DMS79 (cell line): ENCODE measurements at regions not wholly inside any gene's neighbourhood (a gene's known extent, or its start where the extent isn't known, plus 50 kb on each side); places are given as distances from the start of the nearest gene placed in this dataset.

ENCODE experiments used
- DNase-seq: peaks from one replicate; lab custom pipeline; 2025; lab: John Stamatoyannopoulos, UW

DNA sequence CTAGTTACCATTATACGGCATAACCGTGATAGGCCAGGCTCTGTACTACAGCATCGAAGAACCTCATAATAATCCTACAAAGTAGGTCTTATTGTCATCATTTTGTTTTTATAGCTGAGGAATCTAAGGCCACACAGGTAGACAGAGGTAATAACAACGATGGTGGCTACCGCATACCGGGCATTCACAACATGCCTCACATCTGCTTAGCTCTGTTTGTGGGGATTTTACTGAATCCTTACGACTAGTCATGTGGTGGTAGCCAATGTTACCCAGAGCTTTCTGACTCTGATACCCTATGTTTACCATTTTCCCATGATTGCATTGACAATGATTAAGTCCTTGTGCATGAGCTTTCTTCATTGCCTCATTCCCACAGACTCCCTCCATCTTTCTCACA, 269.4 kb downstream of the TCF7L2 start:
- no peak for DNase-seq

DNA sequence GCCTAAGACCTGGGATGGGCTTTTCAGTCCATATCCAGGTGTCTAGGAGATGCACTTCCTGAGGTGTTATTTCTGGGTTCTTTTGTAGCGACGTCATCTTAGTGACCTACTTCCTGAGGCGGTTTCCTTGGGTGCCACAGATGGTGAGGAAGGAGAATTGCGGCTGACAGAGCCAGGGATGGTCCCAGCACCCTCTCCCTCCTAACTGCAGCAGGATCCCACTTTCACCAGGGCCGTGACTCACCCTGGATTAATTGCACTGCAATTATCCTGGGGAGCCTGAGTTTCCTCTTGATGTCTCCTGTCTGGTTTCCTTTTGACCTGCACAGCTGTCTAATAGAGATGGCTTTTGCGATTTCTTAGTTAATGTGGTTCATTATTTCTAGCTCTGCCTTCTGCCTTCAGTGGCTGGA, 271.7 kb downstream of the TCF7L2 start:
- no peak for DNase-seq

DNA sequence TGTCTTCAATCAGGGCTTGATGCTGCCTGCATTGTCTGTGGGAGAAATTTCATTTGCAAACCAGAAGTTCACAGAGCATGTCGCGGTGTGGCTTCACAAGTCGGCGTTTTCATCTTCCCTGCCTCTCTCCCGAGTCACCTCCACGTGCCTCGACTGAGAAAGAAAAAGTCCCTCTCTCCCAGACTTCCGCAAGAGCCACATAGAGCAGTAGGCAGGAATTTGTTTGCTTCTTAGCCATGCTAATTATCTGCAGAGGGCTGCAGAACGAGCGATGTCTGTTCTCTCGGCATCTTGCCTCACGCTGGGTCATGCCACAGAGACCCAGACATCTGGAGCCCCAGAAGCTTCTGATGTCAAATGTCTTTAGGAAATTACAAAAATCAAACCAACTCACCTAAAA, 272.2 kb downstream of the TCF7L2 start:
- DNase-seq, result no peak

DNA sequence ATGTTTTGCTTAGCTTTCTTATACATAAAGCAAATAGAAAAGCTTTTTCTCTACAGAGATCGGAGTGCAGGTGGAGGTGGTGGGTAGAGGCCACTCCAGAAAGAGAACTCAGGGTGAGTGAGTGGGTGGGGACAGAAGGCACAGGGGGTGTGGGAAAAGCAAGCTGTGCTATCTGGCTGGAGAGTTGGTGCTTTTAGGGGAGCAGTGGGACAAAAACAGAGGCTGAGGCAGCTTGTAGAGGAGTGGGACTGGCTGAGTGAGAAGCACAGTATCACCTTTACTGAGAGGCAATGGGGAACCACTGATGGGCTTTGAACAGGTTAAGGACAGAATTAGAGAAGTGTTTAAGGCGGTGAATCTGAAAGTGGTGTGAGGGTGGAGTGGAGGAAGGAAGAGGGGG, 275.3 kb downstream of the TCF7L2 start:
- DNase-seq, result no peak

DNA sequence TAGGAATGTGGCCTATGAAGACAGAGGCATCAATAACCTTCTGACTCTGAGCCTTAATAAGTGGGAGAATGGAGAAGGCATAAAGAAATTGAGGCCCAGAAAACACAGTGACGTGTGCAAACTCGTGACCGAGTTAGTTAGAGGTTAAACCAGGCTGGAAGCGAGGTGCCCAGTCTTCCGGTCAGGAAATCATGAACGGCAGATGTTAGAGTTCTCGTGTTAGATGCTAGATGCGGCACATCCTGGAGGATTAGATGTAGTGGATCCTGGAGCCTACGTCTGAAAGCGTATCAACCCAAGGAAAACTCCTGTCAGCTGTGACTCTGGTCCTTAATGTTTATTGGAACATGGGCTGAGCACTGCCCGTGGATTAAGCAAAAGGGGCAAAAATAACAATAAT, 275.9 kb downstream of the TCF7L2 start:
- no peak for DNase-seq

DNA sequence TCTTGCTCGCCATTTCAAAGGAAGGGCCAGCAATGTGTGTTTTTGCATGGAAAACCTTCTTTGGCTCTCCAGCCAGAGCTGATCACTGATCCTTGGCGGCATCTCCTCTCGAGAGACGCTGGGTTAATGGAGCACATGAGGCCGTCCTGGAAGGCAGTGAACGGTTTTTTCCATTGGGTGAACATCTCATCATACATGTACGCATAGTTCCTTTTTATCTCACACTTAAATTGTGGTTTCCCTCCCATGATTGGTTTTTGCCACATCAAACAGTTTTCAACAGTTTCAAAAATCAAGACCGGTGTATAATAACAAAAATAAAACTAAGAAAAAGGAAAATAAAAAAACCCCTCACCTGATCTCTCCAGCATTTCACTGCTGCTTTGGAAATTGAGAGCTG, 276.4 kb downstream of the TCF7L2 start:
- DNase-seq, result no peak

DNA sequence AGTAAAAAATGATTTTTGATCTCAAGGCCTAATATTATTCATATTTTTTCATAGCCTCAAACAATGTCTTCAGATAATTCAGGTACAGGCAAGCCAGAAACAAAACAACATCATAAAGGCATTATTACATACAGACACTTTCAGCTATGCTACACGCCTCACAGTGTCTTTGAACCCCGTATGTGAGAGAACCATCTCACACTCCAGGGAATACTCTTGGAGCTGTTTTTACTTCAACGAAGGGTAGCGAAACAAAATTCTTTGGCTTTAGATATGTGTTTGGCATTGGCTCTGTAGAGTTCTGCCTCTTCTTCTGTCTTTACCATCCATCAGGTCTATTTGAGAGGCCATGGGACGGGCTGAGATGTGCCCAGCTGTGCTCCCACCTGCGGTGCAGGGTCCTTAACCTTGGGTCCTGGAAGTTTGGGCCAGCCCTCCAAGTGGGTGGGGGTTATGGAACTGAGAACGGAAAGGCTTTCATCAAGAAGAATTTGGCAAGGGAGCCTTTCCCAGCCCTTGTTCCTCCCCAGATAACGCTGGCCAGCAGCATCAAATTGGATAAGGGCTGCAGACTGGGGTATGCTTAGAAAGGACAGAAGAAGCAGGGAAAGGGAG, 276.9 kb downstream of the TCF7L2 start:
- DNase-seq, result no peak

DNA sequence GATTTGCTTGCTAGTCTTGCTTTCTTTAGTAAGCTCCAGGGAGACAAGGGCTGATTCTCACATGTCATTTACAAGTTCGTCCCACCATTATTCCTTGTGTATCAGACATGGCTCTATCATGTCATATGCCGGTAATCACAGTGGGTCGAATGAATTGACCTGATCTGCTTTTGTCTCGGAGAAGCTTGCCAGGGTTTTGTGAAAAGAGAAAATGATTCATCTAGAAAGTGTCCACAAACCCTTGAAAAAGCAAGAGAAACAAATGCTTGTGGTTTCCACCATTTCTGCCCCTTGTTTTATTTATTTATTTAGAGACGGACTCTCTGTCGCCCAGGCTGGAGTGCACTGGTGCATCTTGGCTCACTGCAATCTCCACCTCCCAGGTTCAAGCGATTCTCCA, 278.5 kb downstream of the TCF7L2 start:
- no peak for DNase-seq

DNA sequence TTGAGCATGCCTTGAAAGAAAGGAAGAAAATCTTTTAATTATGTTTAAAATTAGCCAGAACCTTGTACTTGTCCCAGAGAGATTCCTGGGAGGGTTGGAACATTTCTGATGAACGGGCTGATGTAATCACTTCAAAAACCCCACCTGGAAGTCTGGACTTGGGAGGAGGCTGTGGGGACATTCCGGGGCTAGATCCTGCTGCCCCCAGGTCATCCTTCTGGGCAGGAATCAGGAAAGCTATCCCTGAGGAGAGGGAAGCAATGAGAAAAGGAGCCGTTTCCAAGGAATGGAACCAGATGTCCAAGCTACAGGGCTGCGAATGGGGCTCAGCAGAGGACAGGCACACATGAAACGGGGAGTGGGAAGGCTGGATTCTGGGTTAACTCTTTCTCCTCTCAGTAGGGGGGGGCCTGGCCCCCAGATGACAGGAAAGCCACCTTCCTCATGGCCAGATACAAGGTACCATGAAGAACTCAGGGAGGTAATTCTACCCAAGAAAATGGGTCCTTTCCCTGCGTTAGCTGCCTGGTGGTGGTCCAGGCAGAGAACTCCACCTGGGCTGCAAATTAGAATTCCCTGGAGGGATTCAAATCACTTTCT, 280.1 kb downstream of the TCF7L2 start:
- DNase-seq, result no peak

DNA sequence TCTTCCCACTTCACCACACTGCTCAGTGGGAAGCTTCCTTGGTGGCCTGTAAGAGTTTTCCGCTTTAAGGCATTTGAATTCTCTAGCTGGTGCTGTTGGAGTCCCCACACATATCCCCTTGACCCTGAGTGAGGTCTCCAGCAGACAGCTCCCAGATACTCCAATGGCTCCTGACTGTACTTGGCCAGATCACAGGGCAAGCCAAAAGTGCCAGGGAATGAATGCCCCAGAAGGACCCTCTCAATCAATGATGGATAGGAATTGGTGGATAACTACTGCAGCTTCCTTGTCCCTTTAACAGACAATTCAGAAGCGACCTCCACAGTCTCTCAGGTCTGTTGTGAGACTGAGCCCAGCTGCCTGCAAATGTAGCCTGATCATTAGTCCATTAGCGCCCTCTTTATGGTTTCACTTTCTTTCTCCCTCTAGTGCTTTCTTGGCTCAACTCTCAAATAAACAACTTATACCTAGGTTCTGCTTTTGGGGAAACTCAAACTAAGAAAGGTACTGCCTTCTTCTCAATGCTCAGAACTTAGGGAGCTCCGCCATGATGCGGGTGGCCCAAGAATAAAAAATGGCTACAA, 283.0 kb downstream of the TCF7L2 start:
- peak; percentile 10 for DNase-seq

DNA sequence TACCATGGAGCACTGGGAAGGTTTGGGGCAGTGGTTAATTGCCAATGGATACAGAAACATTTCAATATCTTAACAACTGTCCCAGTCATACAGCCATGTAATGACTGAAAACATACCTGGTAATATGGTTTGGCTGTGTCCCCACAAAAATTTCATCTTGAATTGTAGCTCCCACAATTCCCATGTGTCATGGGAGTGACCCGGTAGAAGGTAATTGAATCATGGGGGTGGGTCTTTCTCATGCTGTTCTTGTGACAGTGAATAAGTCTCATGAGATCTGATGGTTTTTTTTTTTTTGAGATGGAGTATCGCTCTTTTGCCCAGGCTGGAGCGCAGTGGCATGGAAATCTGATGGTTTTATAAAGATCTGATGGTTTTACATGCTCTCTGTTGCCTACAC, 284.4 kb downstream of the TCF7L2 start:
- DNase-seq, result no peak

DNA sequence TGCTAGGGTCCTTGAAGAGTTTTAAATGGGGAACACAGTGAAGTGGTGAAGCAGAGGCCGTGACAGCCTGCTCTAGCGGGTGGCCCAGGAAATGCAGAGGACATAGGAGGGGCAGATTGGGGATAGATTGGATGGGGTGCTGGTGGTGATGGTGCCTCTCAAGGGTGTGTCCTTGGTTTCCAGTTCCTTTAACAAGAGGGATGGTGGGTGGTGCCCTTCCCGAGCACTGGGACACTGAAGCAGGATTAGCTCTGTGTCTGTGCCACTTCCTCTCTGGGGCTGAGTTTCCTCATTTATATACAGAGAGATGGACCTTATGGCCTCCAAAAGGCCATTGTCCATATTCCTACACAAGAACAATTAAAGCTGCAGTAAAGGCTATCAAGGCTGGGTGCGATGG, 285.5 kb downstream of the TCF7L2 start:
- no peak for DNase-seq

DNA sequence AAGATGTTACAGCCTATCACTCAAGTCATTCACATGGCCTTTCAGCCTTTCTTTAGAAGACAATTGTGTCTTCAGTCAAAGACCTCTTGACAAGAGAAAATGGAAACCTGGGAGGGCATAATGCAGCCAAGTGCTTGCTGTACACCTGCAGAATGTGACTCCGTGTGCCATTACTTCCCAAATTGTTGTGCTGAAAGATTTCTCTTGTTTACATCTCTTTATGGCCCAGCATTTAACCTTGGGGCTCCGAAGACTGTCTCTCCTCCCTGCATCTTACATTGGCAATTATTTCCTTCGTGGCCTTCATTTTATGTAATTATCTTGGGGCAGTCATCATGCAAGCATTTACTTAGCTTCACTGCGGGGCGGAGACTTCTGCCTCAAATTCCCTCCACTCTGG, 287.0 kb downstream of the TCF7L2 start:
- DNase-seq, result no peak

DNA sequence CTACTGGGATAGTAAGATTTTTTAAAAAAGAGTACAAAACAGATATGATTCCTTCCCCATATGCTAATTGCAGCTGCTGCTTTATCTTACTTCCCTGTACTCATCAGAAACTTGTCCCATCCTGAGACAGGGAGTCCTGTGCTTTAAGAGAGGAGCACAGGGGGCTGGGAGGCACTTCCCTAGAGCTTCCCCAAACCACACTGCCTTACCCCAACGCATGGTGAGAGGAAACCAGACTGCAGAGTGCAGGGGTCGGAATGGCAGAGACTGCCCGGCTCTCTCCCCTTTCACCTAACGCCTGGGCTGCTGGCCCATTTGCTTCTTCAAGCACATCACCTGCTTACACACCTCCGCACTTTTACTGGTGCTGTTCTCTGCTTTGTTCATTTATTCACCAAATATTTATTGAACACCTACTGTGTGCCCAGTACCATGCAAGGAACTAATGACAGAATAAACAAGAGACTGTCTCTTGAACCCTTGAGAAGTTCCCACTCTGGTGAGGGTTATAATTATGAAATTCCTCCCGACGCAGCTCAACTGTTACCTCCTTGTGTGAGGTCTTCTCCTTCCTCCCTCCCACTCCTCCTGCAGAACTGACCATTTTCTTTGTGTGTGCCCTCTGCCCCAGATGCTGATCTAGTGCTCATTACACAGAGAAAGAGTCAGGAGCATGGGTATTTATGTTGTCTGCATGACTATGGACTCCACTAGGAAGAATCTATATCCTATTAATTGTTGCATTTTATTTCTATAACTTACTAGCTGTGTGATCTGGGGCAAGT, 289.7 kb downstream of the TCF7L2 start:
- DNase-seq, result no peak

DNA sequence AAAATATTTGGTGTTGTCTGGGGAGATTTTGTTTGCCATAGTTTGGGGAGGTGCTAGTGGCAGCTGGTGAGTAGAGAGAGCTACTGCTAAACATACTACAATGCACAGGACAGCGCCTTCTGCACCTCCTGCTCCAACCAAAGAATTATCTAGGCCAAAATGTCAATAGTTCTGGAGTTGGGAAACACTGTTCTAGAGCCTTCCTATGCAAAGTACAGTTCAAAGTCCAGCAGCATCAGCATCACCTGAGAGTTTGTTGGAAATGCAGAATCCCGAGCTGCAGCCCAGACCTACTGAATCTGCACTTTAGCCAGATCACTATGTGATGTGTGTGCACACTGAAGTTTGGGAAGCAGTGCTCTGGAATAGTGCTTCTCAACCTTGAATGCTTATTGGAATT, 290.7 kb downstream of the TCF7L2 start:
- no peak for DNase-seq

DNA sequence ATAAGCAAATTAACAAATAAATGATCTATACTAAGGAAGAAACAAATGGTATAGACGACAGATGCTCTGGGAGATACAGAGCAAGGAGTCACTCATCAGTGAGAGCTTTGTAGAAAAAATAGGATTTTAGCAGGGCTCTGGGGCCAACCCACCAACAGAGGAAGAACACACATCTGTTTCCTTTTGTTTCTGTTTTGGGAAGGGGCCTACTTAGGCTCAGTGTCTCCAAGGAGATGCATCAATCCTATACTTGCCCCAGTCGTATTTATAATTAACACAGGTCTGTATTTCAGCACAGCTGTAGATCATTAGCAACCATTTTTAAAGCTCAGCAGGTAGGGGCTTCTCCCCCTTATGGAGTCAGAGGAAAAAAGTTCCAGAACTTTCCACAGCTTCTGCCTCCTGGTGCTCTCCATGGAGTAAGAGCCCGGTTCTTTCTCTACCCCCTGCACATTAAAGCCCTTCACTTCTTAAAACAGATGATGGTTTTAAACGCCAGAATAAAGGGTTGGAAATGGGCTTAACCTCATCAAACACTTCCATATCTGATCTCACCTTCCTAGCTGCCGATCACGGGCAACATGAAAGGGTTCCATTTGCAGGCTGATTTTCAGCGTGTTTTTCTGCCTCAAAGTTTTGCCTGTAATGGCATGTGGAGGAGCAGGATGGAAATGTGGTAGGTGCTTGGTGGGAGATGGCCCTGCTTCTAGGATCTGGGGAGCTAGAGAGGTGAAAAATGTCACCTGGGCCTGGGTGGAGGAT, 291.7 kb downstream of the TCF7L2 start:
- DNase-seq, result no peak

DNA sequence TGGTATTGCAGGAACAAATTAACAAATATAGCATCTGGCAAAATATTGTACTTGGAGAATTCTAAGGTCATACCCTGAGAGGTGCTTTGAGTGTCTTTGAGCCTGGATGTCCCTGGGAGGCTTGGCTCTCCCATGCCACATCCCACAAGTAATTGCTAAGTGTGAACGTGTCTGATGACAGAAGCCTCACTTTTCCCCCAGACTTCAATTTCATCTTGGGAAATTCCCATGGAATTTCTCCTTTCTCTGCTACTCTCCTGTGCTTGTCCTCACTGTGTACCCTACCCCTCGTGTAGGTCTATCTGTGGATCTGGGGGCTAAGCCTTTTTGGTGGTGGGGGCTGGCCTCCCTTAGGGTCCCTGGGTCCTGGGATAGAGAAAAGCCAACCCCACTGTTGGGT, 293.3 kb downstream of the TCF7L2 start:
- DNase-seq, result no peak

DNA sequence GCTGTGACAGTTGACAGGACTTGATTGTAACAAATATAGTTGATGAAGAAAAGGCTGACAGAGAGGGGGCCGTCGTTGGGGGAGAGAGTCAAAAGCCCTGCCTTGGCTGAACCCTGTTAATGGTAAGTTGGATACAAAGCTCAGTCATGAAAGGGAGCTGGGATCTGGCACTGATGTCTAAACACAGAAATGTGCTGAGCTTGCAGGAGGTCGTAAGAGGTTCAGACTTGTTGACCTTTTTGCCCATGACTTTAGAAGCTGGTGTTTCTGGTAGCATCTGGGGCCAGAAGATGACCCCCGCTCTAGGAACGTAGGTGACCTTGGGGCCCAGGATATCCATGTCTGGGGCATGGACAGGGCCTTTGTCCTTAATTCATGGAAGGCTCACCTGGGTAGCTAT, 294.7 kb downstream of the TCF7L2 start:
- DNase-seq, result no peak

DNA sequence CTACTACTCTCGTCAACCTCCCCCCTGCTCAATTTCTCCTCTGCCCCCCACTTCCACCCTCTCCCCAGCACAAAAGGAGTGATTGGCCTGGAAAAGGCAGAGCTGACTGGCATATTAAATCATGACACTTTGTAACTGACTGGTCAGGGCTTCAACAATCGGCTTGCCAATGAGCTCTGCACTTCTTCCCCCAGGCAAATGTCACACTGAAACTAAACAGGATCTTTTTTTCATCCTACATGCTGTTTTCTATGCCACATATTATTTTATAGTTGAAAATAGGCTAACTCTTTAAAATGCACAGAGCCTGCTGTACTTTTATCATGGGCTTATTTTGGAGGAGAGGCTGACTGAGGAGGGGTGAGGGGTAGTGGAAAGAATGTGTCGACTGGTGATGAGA, 295.2 kb downstream of the TCF7L2 start:
- no peak for DNase-seq

DNA sequence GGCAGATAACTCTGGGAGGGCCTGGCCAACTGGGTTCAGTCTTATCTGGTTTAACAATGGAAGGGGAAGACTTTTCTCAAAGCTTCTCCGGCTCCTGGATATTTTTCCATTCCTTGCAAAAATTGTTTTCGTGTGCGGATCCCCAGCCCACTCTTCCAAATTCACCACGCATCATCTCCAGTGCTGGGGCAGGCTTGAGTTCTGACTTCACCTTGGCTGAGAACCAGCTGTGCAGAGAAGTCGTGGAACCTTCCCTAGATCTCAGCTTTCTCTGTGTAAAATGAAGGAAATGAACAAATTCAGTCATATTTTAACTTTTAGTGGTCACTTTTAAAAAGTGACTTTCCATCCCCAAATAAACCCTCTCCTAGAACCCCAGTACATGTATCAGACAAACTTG, 297.0 kb downstream of the TCF7L2 start:
- no peak for DNase-seq

DNA sequence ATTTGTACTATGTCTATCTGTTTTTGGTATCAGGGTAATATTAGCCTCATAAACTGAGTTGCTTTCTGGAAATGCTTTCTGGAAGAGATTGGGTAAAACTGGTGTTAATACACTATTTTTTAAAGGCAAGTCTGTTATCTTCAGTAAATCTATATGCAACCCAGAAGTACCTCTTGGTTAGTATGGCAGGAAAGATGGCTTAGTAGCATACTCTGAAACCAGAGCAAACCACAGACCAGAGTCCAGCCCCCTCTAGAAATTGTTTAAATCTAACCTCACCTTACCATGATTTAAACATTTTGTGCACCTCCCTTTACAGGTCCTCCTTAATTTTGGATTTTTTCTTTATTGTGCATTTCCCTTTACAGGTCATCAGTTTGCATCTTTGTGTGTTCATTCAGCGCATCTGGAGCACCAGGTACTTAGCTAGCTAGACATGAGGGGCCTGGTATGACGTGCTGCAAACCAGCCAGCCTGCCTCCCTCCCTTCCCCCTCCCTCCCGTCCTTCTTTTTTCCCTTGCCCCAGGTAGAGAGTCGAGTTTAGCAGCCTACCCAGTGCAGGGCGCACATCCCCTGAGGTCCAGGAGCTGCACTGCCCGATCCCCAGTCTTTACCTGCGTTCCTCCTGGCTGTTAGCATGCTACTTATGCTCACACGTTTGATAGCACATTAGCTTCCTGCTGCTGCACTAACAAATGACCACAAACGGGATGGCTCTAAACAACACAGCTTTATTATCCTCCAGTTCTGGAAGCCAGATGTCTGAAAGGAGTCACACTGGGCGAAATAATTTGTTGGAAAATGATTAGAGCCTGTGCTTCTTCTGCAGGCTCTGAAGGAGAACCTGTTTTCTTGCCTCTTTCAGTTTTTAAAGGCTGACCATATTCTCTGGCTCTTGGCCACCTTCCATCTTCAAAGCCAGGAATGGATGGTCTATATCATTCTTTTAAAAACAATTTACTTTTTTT, 299.9 kb upstream of the HABP2 start:
- no peak for DNase-seq
